Smooth muscle cell (in vitro differentiated cells): ENCODE measurements at regions not wholly inside any gene's neighbourhood (a gene's known extent, or its start where the extent isn't known, plus 50 kb on each side); places are given as distances from the start of the nearest gene placed in this dataset.
"Not testable (repeated sequence)": the region's sequence is repeated elsewhere in the genome, so short reads cannot be mapped to it uniquely, and the experiment has no call there.

ENCODE experiments used
- DNase-seq: peaks from one replicate; lab custom pipeline; 2025; ENCODE audit not compliant: unreplicated experiment; lab: John Stamatoyannopoulos, UW
- H2AFZ ChIP-seq: fragments of 200-600 bp; sonication (generic); 2 replicates; pipeline ENCODE4 v1.6.0; 2016; ENCODE audit warnings: antibody characterized with exemption, low read depth, mild to moderate bottlenecking
- H3F3A ChIP-seq: fragments of 200-600 bp; sonication (generic); 2 replicates; pipeline ENCODE4 v1.6.0; 2017; ENCODE audit warnings: antibody characterized with exemption, low read depth
- H3K27ac ChIP-seq: fragments of 200-600 bp; sonication (generic); 2 replicates; pipeline ENCODE4 v1.5.1; 2016; ENCODE audit warnings: low read depth, mild to moderate bottlenecking
- H3K27me3 ChIP-seq: fragments of 200-600 bp; sonication (generic); 2 replicates; pipeline ENCODE4 v1.6.1; 2016; ENCODE audit warnings: low read depth, mild to moderate bottlenecking
- H3K36me3 ChIP-seq: fragments of 200-600 bp; sonication (generic); 2 replicates; pipeline ENCODE4 v1.5.1; 2016; ENCODE audit warnings: low read depth
- H3K4me1 ChIP-seq: fragments of 200-600 bp; sonication (generic); 2 replicates; pipeline ENCODE4 v1.5.1; 2016; ENCODE audit warnings: low read depth
- H3K4me2 ChIP-seq: fragments of 200-600 bp; sonication (generic); 2 replicates; pipeline ENCODE4 v1.6.0; 2016; ENCODE audit warnings: mild to moderate bottlenecking
- H3K4me3 ChIP-seq: fragments of 200-600 bp; sonication (generic); 2 replicates; pipeline ENCODE4 v1.5.1; 2016; ENCODE audit warnings: mild to moderate bottlenecking
- H3K79me2 ChIP-seq: fragments of 200-600 bp; sonication (generic); 2 replicates; pipeline ENCODE4 v1.6.0; 2016; ENCODE audit warnings: low read depth, mild to moderate bottlenecking
- H3K9ac ChIP-seq: fragments of 200-600 bp; sonication (generic); 2 replicates; pipeline ENCODE4 v1.6.0; 2016; ENCODE audit warnings: low read depth
- H3K9me3 ChIP-seq: fragments of 200-600 bp; sonication (generic); replicated peaks from 2 replicates; pipeline ENCODE4 v1.5.1; 2016; ENCODE audit warnings: low read depth
- H4K20me1 ChIP-seq: fragments of 200-600 bp; sonication (generic); 2 replicates; pipeline ENCODE4 v1.6.0; 2016; ENCODE audit warnings: low read depth
- WGBS: methylation state at CpG from one replicate; pipeline ENCODE4 v1.1.7; 2016; ENCODE audit warnings: low lambda C conversion rate; 5-methylcytosine and 5-hydroxymethylcytosine counted together
- TF ChIP-seq, protein P1 (sequence below): fragments of 200-600 bp; sonication (generic); IDR thresholded peaks from 2 replicates; pipeline ENCODE4 v1.5.1; 2017; ENCODE audit warnings: borderline replicate concordance, mild to moderate bottlenecking, antibody characterized with exemption; ENCODE audit not compliant: insufficient read depth, poor library complexity, severe bottlenecking

DNA sequence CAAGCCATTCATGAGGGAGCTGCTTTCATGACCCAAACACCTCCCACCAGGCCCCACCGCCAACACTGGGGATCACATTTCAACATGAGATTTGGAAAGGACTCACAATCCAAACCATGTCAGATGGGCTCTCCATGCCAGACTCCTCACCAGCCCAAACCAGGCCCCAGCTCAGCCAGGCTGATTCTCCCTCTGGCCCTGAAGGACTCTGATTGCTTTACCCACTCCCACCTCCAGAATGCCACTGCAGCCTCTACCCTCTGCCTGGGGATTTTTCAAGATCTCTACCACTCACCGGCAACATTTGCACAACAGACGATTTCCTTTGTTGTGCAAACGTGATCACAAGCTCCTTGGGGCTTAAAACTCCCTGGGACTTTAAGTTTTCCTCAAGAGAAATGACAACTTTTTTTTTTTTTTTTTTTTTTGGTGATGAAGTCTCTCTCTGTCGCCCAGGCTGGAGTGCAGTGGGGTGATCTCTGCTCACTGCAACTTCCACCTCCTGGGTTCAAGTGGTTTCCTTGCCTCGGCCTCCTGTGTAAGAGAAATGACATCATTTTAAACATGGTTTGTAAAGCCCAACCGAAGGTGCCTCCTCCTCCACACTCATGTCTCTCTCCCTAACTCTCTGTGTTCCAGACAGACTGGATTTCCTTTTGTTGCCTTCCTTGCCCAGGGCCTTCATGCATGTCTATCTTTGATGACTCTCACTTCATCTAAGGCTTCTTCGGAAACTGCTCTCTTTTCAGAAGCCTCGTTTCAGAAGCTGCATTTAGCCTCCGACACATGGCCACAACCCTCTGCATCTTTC, 147.0 kb downstream of the CDH26 start:
- Histone ChIP-seq H3F3A (no peaks in the 10 kb centered on the region), H3K9ac (no peak overlapping the region), H3K4me1 (peaks cover 4% of the 10 kb centered on the region), H3K79me2 (no peaks in the 10 kb centered on the region), H2AFZ (no peak overlapping the region), H3K27ac (no peak overlapping the region), H3K4me3 (no peak overlapping the region), H3K36me3 (no peaks in the 10 kb centered on the region), H3K4me2 (no peak overlapping the region), H4K20me1 (no peaks in the 10 kb centered on the region), H3K9me3 (no peaks in the 10 kb centered on the region), H3K27me3 (no peaks in the 10 kb centered on the region)
- TF ChIP-seq, protein P1, sequence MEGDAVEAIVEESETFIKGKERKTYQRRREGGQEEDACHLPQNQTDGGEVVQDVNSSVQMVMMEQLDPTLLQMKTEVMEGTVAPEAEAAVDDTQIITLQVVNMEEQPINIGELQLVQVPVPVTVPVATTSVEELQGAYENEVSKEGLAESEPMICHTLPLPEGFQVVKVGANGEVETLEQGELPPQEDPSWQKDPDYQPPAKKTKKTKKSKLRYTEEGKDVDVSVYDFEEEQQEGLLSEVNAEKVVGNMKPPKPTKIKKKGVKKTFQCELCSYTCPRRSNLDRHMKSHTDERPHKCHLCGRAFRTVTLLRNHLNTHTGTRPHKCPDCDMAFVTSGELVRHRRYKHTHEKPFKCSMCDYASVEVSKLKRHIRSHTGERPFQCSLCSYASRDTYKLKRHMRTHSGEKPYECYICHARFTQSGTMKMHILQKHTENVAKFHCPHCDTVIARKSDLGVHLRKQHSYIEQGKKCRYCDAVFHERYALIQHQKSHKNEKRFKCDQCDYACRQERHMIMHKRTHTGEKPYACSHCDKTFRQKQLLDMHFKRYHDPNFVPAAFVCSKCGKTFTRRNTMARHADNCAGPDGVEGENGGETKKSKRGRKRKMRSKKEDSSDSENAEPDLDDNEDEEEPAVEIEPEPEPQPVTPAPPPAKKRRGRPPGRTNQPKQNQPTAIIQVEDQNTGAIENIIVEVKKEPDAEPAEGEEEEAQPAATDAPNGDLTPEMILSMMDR = no peak
- no peak for DNase-seq
- 46% methylated on average over 10 of the region's 10 CpGs for WGBS

GRCh38 chr20:60106186-60106585, 148.0 kb downstream of the CDH26 start:
- not testable (repeated sequence) for H3F3A ChIP-seq, H3K36me3 ChIP-seq, H4K20me1 ChIP-seq, H3K9ac ChIP-seq, H3K27me3 ChIP-seq, H3K4me3 ChIP-seq, H2AFZ ChIP-seq, H3K4me1 ChIP-seq, DNase-seq, H3K9me3 ChIP-seq, H3K27ac ChIP-seq, H3K79me2 ChIP-seq, H3K4me2 ChIP-seq
- whole genome bisulfite sequencing = 78% methylated on average over 8 of the region's 8 CpGs

DNA sequence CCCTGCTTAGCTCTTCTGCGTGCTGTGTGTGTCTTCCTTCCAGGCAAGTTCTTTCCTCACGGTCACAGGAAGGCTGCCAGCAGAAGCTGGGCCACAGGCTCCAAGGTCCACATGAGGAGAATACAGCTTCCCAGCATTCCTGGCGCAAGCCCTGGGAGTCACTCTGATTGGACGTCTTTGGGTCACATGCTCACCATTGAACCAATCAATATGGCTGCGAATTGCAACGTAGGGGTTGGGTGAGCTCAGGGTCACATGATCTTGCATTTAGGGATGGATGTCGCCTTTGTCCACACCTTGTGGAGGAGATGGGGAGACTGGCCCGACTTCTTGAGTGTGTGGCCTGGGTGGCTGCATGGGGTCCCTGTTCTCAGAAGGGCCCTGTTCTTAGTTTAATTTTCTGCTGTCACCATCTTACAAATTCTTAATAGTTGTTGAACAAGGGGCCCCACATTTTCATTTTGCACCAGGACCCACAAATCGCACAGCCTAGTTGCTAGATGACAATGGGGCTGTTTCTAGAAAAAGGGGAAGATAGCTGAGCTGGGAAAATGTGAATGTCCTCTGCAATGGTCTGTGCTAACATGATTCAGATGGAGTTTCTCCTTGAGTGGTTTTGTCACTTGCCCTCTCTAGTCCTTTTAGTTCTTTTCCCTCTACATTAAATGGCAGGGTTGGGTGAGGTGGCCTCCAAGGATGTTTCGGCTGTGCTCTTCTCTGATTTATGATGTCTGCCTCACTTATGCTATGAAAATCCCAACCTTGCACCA, 149.6 kb downstream of the CDH26 start:
- 94% methylated on average over 10 of the region's 10 CpGs for WGBS

GRCh38 chr20:60108397-60108796, 150.2 kb downstream of the CDH26 start:
- no peaks in the 10 kb centered on the region for H3K9me3 ChIP-seq
- TF ChIP-seq, protein P1 = no peak
- no peaks in the 10 kb centered on the region for H3F3A ChIP-seq
- no peak for DNase-seq
- H3K4me3 ChIP-seq = no peak overlapping the region
- H3K79me2 ChIP-seq = no peaks in the 10 kb centered on the region
- no peak overlapping the region for H2AFZ ChIP-seq
- no peak overlapping the region for H3K9ac ChIP-seq
- no peaks in the 10 kb centered on the region for H4K20me1 ChIP-seq
- WGBS = 57% methylated on average over 5 of the region's 5 CpGs
- peaks cover 4% of the 10 kb centered on the region for H3K4me1 ChIP-seq
- no peaks in the 10 kb centered on the region for H3K36me3 ChIP-seq
- peak overlapping the region; percentile 15 for H3K4me2 ChIP-seq
- no peaks in the 10 kb centered on the region for H3K27me3 ChIP-seq
- no peak overlapping the region for H3K27ac ChIP-seq

More for the DNA sequence above, 149.6 kb downstream of the CDH26 start:
- Histone ChIP-seq H3K79me2 (no peaks in the 10 kb centered on the region), H3K27ac (no peak overlapping the region), H3K4me1 (peaks cover 4% of the 10 kb centered on the region), H3K4me3 (no peak overlapping the region), H3K9me3 (no peaks in the 10 kb centered on the region), H3K27me3 (no peaks in the 10 kb centered on the region), H4K20me1 (no peaks in the 10 kb centered on the region), H3K9ac (no peak overlapping the region), H3K36me3 (no peaks in the 10 kb centered on the region), H3K4me2 (no peak overlapping the region), H2AFZ (no peak overlapping the region), H3F3A (no peaks in the 10 kb centered on the region)
- TF ChIP-seq, protein P1 = no peak
- no peak for DNase-seq
